ENCODE measurements at regions not wholly inside any gene's neighbourhood (a gene's known extent, or its start where the extent isn't known, plus 50 kb on each side); places are given as distances from the start of the nearest gene placed in this dataset.
"Not testable (repeated sequence)": the region's sequence is repeated elsewhere in the genome, so short reads cannot be mapped to it uniquely, and the experiment has no call there.

DNA sequence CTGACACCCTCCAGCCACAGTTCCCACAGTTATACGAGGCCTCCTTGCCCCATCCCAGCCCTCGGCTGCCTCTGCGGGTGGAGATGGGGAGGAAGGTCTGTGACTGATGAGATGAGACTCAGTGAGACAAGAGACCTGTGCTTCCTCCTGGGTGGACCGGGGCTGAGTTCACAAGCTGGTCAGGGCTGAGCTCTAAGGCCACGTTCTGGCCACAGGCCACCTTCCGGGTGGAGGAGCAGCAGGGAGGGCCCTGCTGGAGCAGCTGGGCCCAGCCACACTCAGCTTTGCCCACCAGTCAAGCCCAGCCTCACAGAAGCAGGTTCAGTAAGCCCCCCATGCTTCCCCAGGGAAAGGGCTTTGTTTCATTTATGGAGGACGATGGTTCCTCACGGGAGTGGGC lies 214.7 kb downstream of the ANKRD30B start:
- DNase-seq (ENCODE audit: low read depth in 2 of 2): no peak

- no peak for DNase-seq (ENCODE audit: low read depth in 2 of 2)
These were observed 215.3 kb downstream of the ANKRD30B start for GRCh38 chr18:14963246-14963645.

GRCh38 chr18:14964002-14964401 lies 216.0 kb downstream of the ANKRD30B start:
- no peak for DNase-seq (ENCODE audit: low read depth in 2 of 2)

GRCh38 chr18:14964406-14964805 lies 216.4 kb downstream of the ANKRD30B start:
- no peak for DNase-seq (ENCODE audit: low read depth in 2 of 2)

DNA sequence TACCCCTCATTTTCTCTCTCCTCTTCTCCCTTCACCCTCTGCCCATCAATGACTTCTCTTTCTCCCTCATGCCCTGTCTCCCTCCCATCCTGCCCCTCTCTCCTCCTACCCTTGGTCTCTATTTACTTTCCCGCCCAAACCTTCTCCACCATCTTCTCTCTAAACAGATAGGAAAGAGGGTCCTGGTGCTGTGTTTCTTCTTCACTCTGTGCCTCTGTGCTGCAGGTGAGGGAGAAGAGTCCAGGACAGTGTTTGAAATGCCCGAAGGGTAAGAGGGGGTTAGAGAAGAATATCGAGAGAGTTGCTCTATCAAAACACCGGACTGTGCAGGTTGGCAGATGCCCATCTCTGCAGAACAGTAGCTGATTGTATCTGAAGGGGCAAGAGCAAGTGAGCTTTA lies 217.0 kb downstream of the ANKRD30B start:
- not testable (repeated sequence) for DNase-seq (ENCODE audit: low read depth in 2 of 2)

- no peak for DNase-seq (ENCODE audit: low read depth in 2 of 2)
These were observed 217.6 kb downstream of the ANKRD30B start for GRCh38 chr18:14965553-14965952.

DNA sequence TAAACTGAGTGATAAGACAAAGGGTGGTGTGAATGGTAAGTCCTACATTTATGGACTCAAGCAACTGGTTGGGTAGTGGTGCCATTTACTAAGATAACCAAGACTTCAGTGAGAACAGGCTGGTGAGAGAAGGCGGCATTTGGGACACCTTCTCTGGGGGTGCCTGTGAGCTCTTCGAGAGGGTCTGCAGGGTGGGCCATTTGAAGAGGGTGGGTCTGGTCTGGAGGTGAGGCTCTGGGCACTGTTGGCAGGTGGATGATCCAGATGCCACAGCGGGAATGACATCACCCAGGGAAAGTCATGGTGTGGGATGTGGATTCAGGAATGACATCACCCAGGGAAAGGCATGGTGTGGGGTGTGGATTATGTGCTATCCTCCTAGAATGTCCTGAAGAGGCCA lies 219.3 kb downstream of the ANKRD30B start:
- DNase-seq (ENCODE audit: low read depth in 2 of 2): not testable (repeated sequence)

GRCh38 chr18:14969500-14969899 lies 221.5 kb downstream of the ANKRD30B start:
- no peak for DNase-seq (ENCODE audit: low read depth in 2 of 2)

DNA sequence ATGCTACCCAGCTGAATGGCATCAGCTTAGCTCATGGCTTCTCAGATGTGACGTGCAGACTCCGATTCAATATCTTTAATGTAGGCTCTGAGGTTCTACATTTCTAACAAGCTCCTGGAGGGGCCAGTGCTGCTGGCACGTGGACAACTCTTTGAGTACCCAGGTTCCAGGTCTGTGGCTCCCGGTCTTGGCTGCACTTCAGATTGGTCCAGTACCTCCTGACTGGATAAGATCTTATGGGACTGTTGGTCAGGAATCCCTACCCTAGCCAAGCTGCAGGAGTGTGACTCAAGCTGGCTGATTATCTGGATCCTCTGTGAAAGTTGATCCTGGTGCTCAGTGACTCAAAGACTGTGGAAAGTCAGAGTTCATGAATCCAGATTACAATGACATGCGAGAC lies 222.1 kb downstream of the ANKRD30B start:
- no peak for DNase-seq (ENCODE audit: low read depth in 2 of 2)

GRCh38 chr18:14971461-14972185 lies 223.7 kb downstream of the ANKRD30B start:
- DNase-seq (ENCODE audit: low read depth in 2 of 2): no peak

DNA sequence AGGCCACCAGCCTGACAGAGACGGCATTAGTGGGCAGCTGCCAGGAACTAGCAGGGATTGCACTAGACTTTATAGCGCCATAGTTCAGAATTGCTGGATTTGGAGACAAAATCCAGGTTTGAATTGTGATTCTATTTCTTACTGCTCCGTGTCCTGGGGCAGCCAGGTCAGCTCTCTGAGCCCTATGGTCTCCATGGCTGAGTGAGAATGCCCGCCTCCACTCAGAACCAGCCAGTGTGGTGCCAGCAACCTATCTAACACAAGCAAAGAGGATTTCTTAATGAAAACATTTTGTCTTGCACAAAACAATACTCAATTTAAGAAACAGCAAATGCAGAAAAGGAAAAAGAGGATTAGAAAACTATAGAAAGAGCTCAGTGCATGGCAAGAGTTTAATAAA lies 225.4 kb downstream of the ANKRD30B start:
- DNase-seq (ENCODE audit: low read depth in 2 of 2): not testable (repeated sequence)

DNA sequence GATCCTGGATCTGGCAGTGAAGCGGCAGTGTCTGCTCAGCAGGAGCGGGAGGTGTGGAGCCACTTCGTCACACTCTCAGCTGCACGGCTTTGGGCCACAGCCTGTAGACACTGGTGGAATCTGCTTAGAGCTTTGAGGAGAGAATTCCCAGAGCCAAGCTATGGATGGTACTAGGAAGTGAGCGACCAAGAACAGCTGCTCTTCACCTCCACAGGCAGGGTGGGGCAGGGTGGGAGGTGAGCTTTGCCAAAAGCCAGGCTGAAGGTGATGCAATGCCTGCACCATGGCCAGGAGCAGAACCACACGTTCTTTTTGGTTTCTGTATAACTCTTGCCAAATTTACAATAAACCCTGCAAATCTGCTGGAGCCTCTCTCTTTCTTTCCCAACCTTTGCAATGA lies 226.1 kb downstream of the ANKRD30B start:
- DNase-seq (ENCODE audit: low read depth in 2 of 2): no peak

DNA sequence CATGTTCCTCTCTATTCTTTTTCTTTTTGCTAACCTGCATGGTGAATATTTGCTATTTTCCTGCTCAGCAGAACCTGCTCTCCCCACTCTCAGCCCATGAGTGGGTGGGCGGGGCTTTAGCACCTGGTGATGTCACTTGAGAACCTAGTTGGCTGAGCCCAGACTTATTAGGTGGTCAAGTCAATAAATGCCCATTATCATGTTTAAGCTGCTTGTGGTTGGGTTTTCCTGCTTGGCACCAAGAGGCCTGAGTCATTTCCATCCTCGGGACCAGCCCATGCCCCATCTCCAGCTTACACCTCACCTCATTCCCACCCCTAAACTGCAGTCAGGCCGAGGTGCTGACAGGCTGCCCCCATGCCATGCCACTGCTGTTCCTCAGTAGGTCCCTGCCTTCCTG lies 226.6 kb downstream of the ANKRD30B start:
- DNase-seq (ENCODE audit: low read depth in 2 of 2): no peak

- DNase-seq (ENCODE audit: low read depth in 2 of 2): no peak
These were observed 227.5 kb downstream of the ANKRD30B start for GRCh38 chr18:14975431-14975830.

DNA sequence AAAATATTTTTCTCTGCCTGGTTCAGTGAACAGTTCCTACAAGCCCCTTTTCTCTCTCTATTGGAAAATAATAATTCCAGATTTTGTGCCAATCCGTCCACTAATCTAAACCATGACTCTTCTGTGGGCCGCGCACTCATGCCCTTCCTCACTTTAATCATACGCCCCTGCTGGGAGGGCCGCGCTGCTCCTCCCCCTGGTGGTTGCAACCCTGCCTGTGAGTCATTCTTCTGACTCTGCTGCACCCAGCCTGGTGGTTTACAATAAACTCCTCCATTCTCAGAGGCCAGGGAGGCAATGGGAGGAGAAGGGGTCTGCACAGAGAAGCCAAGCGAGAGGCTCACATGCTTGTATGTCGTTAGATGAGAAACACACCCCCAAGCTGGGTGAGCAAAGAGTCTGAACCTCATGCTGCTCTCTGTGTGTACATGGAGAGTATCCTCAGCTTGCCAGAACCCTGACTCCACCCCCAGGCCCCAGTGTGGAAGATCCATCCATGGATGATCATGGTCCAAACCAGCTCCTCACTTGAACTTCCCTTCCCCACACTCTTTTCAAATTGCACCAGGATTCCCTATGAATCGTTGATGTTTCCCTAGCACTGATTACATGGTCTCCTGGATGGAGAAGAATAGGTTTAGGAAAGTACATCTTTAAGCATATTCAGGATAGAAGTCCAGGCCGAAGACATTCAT lies 228.9 kb downstream of the ANKRD30B start:
- no peak for DNase-seq (ENCODE audit: low read depth in 2 of 2)

DNA sequence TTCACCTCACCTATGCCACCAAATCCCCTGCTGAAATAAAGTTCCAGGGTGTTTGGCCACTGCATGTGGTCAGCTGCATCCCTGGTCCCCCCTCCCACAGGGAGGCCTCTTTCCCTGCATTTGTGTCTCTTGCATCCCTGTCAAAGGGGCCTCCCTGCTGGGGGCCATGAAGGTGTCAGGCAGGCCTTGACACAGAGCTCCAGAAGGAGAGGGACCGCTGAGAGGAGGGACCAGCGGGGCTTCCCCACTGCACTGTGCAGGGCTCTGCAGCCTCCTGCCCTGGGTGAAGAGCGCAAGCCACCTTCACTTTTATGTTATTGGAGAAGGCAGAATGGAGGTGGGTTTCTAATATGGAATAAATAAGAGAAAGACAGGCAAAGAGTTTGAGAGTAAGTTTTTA lies 230.2 kb downstream of the ANKRD30B start:
- no peak for DNase-seq (ENCODE audit: low read depth in 2 of 2)

GRCh38 chr18:14978962-14979535 lies 231.1 kb downstream of the ANKRD30B start:
- peak; percentile 15 to 55 for DNase-seq (ENCODE audit: low read depth in 2 of 2)

GRCh38 chr18:14979875-14980274 lies 231.9 kb downstream of the ANKRD30B start:
- DNase-seq (ENCODE audit: low read depth in 2 of 2): no peak

GRCh38 chr18:14984531-14984930 lies 236.6 kb downstream of the ANKRD30B start:
- not testable (repeated sequence) for DNase-seq (ENCODE audit: low read depth in 2 of 2)

GRCh38 chr18:14985291-14986013 lies 237.5 kb downstream of the ANKRD30B start:
- not testable (repeated sequence) for DNase-seq (ENCODE audit: low read depth in 2 of 2)

- DNase-seq (ENCODE audit: low read depth in 2 of 2): not testable (repeated sequence)
These were observed 239.4 kb downstream of the ANKRD30B start for GRCh38 chr18:14987377-14987776.

DNA sequence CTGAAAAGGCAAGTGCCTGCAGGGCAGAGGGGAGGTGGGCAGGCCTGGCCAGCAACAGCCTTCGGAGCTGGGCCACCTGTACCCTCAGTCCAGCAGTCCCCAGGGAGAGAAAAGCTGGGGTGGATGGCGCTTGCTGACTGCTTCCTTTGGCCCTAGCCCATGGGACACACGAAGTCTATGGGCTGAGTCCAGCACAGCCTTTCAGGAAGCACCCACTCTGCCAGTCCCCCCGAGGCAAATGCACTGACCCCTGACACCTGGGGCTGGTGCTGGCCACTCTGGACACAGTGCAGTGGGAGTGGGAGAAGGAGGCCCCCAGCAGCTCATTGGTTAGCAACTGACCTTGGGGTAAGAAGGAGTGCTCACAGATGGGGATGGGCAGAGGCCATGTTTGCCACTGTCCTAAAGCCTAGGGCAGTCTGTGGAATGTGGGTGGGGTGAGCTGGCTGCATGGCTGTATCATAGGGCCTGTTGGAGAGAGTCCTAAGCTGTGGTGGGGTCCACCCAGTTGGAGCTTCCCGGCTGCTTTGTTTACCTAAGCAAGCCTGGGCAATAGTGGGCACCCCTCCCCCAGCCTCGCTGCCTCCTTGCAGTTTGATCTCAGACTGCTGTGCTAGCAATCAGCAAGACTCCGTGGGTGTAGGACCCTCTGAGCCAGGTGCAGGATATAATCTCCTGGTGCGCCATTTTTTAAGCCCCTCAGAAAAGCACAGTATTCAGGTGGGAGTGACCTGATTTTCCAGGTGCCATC lies 240.2 kb downstream of the ANKRD30B start:
- not testable (repeated sequence) for DNase-seq (ENCODE audit: low read depth in 2 of 2)
